ENCODE measurements at regions not wholly inside any gene's neighbourhood (a gene's known extent, or its start where the extent isn't known, plus 50 kb on each side); places are given as distances from the start of the nearest gene placed in this dataset.
"Not testable (repeated sequence)": the region's sequence is repeated elsewhere in the genome, so short reads cannot be mapped to it uniquely, and the experiment has no call there.

DNA sequence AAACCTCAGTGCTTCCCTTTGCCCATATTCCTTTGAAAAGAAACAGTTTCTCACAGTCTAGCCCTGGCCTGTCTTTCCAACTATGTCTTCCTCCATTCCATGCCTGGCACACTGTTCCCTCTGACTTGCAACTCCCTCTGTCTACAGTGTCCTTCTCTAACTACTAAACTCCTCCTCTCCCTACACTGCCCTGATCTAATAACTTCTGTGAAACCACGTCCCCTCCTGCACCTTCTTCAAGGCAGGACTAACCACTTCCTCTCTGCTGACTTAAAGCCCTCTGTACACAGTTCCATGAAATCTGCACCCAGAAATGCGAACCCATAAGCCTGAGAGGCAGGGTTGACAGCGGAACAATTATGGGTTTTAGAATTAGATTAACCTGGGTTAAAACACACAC, 62.2 kb upstream of the ATP1B1 start:
- in situ Hi-C loops (cut with HindIII; ENCODE audit: low sequenced_read_pairs), result no loop called here

GRCh38 chr1:169044971-169045370, 61.5 kb upstream of the ATP1B1 start:
- in situ Hi-C loops (cut with HindIII; ENCODE audit: low sequenced_read_pairs), result no loop called here

- in situ Hi-C loops (cut with HindIII; ENCODE audit: low sequenced_read_pairs), result no loop called here
Observed at GRCh38 chr1:169046671-169047070, 59.8 kb upstream of the ATP1B1 start.

GRCh38 chr1:169047074-169047473, 59.4 kb upstream of the ATP1B1 start:
- in situ Hi-C loops (cut with HindIII; ENCODE audit: low sequenced_read_pairs), result no loop called here

DNA sequence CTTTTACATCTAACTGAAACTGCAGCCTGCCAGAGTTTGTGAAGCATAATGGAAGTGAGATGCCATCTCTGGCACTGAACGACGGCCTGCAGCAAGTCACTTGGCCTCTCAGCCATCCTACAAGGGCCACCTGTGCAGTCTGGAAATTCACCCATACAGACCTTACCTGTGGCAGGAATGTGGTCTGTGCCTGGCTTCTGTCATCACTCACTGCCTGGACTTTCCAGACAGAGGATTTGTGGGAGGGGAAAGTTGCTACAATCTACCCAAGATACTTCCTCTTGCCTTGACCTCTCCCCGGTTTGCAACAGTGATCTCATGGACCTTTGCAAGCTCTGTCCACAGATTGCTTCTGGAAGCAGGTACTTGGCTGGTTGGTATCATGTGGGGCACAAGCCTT, 58.4 kb upstream of the ATP1B1 start:
- in situ Hi-C loops (cut with HindIII; ENCODE audit: low sequenced_read_pairs), result no loop called here

DNA sequence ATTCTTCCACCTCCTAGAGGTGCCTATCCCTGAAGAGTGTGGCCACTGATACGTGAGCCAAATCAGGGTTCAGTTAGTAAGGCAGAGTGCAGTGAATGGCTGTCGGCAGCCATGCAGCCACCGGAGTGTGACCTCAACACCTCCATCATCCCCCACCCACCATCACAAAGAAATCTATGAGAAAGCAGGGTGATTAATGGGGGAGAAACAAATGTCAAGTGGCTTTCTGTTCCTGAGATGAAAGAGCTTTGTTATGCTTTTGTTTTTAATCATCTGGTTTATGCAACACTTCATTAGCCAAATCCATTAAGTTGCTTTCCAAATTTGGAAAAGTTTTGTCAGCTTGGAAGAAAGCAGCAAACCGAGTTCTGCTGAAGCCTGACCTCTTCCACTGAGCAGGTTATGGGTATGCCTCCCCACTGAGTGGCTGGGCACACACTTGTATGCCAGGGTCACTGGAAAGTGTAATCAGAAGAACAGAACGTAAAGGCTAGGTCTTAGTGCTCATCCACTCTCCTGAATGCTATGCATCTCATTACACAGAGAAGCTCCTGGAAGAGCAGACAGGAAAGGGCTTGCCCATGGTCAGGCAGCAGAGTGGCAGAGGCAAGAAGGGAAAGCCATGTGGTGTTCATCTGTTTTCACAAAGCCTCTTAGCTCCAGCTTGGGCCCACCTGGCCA, 57.1 kb upstream of the ATP1B1 start:
- in situ Hi-C loops (cut with HindIII; ENCODE audit: low sequenced_read_pairs), result no loop called here

DNA sequence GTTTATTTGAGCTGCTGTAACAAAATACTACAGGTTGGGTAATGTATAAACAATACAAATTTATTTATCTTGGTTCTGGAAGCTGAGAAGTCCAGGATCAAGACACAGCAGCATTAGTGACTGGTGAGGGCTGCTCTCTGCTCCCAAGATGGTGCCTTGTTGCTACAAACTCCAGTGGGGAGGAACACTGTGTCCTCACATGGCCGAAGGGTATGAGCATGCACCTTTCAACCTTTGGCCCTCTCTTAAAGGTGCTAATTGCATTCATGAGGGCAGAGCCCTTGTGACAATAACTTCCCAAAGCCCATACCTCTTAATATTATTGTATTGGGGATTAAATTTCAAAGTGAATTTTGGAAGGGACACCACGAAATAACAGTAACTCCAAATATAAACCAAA, 55.3 kb upstream of the ATP1B1 start:
- in situ Hi-C loops (cut with HindIII; ENCODE audit: low sequenced_read_pairs), result no loop called here

DNA sequence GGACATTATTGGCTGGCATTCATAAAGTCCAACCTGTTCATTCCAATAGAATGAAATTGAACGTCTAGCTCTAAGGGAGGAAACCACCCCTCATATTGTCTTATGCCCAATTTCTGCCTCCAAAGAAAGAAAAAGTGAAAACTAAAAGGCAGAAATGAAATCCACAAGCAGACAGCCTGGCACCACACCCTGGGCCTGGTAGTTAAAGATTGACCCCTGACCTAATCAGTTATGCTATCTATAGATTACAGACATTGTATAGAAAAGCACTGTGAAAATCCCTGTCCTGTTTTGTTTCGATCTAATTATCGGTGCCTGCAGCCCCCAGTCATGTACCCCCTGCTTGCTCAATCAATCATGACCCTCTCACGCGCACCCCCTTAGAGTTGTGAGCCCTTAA, 54.3 kb upstream of the ATP1B1 start:
- in situ Hi-C loops (cut with HindIII; ENCODE audit: low sequenced_read_pairs), result not testable (repeated sequence)

GRCh38 chr1:169052727-169053126, 53.8 kb upstream of the ATP1B1 start:
- in situ Hi-C loops (cut with HindIII; ENCODE audit: low sequenced_read_pairs), result no loop called here

DNA sequence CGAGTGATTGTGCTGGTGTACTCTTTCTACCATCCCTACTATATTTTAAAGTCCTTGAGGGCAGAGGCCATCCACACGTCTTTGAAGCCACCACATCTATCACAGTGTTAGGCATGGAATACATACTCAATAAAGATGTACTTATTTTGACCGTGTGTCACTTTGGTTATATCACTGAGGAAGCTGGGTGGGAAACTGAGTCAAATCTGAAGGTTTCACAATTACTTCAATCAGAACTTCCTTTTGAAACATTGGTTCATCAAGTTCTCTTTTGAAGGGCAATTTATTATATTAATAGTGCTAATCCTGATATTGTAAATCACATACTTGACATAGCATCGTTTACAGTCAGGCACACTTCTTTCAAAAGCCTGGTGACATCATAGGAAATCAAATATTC, 53.3 kb upstream of the ATP1B1 start:
- in situ Hi-C loops (cut with HindIII; ENCODE audit: low sequenced_read_pairs), result no loop called here

Measured in endothelial cell of hepatic sinusoid (primary cell).